ENCODE measurements at regions not wholly inside any gene's neighbourhood (a gene's known extent, or its start where the extent isn't known, plus 50 kb on each side); places are given as distances from the start of the nearest gene placed in this dataset.

DNA sequence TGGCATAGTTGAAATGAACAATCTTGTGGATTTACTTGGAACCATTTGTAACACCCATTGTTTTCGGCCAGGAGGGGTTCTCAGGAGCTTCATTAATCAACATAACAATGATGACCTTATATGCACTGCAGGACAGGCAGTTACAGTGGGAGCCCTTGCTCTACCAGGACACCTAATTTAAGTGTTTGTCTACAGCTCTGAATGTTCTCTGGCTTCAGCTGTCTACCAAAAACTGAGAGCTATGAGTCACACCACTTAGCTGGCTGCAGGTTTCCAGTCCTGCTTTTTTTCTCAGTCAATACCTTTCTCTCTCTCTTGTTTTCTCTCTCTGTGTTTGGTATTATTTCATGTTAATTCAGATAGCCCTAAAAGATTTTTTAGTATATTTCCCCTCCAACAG lies 105.4 kb upstream of the MBNL2 start:
- no peak for TF ChIP-seq TCF12 (IDR thresholded peaks at IDR 0.05; ENCODE audit: low read depth)
- TF ChIP-seq, protein P1, sequence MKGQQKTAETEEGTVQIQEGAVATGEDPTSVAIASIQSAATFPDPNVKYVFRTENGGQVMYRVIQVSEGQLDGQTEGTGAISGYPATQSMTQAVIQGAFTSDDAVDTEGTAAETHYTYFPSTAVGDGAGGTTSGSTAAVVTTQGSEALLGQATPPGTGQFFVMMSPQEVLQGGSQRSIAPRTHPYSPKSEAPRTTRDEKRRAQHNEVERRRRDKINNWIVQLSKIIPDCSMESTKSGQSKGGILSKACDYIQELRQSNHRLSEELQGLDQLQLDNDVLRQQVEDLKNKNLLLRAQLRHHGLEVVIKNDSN (IDR thresholded peaks at IDR 0.05): no peak
- TF ChIP-seq TAF1 (IDR thresholded peaks at IDR 0.05; ENCODE audit: low read depth): no peak
- no peak for TF ChIP-seq NFIC (IDR thresholded peaks at IDR 0.05)
- no peak for TF ChIP-seq EP300 (IDR thresholded peaks at IDR 0.05; ENCODE audit: borderline replicate concordance)
- TF ChIP-seq, protein P2, sequence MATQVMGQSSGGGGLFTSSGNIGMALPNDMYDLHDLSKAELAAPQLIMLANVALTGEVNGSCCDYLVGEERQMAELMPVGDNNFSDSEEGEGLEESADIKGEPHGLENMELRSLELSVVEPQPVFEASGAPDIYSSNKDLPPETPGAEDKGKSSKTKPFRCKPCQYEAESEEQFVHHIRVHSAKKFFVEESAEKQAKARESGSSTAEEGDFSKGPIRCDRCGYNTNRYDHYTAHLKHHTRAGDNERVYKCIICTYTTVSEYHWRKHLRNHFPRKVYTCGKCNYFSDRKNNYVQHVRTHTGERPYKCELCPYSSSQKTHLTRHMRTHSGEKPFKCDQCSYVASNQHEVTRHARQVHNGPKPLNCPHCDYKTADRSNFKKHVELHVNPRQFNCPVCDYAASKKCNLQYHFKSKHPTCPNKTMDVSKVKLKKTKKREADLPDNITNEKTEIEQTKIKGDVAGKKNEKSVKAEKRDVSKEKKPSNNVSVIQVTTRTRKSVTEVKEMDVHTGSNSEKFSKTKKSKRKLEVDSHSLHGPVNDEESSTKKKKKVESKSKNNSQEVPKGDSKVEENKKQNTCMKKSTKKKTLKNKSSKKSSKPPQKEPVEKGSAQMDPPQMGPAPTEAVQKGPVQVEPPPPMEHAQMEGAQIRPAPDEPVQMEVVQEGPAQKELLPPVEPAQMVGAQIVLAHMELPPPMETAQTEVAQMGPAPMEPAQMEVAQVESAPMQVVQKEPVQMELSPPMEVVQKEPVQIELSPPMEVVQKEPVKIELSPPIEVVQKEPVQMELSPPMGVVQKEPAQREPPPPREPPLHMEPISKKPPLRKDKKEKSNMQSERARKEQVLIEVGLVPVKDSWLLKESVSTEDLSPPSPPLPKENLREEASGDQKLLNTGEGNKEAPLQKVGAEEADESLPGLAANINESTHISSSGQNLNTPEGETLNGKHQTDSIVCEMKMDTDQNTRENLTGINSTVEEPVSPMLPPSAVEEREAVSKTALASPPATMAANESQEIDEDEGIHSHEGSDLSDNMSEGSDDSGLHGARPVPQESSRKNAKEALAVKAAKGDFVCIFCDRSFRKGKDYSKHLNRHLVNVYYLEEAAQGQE (IDR thresholded peaks at IDR 0.05; ENCODE audit: low read depth): no peak
- no peak for TF ChIP-seq TEAD4 (IDR thresholded peaks at IDR 0.05)
- TF ChIP-seq, protein P3, sequence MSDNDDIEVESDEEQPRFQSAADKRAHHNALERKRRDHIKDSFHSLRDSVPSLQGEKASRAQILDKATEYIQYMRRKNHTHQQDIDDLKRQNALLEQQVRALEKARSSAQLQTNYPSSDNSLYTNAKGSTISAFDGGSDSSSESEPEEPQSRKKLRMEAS (IDR thresholded peaks at IDR 0.05): no peak
- TF ChIP-seq CEBPB (IDR thresholded peaks at IDR 0.05): no peak
- TF ChIP-seq YY1 (IDR thresholded peaks at IDR 0.05; ENCODE audit: low read depth): no peak
- TF ChIP-seq ZBTB7A (IDR thresholded peaks at IDR 0.05; ENCODE audit: low read depth): no peak

DNA sequence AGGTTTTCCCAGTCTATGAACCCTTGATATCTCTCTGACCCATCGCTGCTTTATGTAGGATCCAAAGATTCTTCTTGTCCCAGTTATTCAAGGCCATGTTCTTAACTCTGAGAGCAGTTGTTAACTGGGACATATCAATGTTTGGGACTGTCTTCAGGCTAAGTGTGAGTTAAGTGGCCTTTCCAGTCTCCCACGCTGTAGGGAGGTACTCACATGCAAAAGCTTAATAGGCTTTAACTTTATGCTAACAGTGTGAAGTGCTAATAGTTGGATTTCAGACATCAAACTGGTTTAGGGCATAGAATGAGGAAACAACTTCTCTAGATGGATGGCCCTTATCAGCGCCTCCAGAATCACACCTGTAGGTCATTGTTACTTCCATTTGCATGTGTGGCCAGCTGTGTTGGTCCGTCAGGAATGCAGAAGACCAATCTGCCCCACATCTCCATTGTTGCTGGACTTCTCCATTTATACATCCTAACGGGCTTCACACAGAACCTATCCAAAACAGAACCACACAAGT lies 104.7 kb upstream of the MBNL2 start:
- TF ChIP-seq FOXM1 (IDR thresholded peaks at IDR 0.05; ENCODE audit: borderline replicate concordance, low read depth) (no peak), CEBPB (IDR thresholded peaks at IDR 0.05) (no peak), NFIC (IDR thresholded peaks at IDR 0.05) (no peak), TAF1 (IDR thresholded peaks at IDR 0.05; ENCODE audit: low read depth) (no peak), YY1 (IDR thresholded peaks at IDR 0.05; ENCODE audit: low read depth) (no peak), ZBTB7A (IDR thresholded peaks at IDR 0.05; ENCODE audit: low read depth) (no peak), RAD21 (IDR thresholded peaks at IDR 0.05; ENCODE audit: low read depth) (no peak), TEAD4 (IDR thresholded peaks at IDR 0.05) (no peak), EP300 (IDR thresholded peaks at IDR 0.05; ENCODE audit: borderline replicate concordance) (no peak), EGR1 (IDR thresholded peaks at IDR 0.05) (no peak), TCF12 (IDR thresholded peaks at IDR 0.05; ENCODE audit: low read depth) (no peak), CREB1 (IDR thresholded peaks at IDR 0.05; ENCODE audit: low read depth) (no peak)
- TF ChIP-seq, protein P3 (IDR thresholded peaks at IDR 0.05): no peak
- TF ChIP-seq, protein P2 (IDR thresholded peaks at IDR 0.05; ENCODE audit: low read depth): no peak
- TF ChIP-seq, protein P1 (IDR thresholded peaks at IDR 0.05): no peak

DNA sequence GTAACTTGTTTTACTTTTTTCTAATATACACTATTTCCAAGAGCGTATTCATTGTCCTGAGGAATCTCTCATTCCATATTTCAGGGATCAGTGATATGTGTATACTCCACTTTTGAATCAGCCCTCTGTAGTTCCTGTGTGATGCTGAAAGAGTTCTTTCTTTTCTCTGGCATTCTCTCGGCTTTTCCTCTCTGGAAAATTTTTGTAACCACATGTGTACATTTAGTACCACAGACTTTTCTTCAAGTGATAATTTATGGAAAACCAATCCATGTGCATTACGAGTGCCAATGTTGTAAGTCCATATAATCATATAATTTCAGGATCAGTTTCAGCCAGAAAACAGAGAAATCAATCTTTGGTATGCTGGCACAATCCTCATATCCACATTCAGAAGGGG lies 102.2 kb upstream of the MBNL2 start:
- TF ChIP-seq TAF1 (IDR thresholded peaks at IDR 0.05; ENCODE audit: low read depth) (no peak), RAD21 (IDR thresholded peaks at IDR 0.05; ENCODE audit: low read depth) (no peak), FOXM1 (IDR thresholded peaks at IDR 0.05; ENCODE audit: borderline replicate concordance, low read depth) (no peak), CEBPB (IDR thresholded peaks at IDR 0.05) (no peak), EGR1 (IDR thresholded peaks at IDR 0.05) (no peak), TCF12 (IDR thresholded peaks at IDR 0.05; ENCODE audit: low read depth) (no peak), TEAD4 (IDR thresholded peaks at IDR 0.05) (no peak), EP300 (IDR thresholded peaks at IDR 0.05; ENCODE audit: borderline replicate concordance) (no peak), NFIC (IDR thresholded peaks at IDR 0.05) (no peak), YY1 (IDR thresholded peaks at IDR 0.05; ENCODE audit: low read depth) (no peak), CREB1 (IDR thresholded peaks at IDR 0.05; ENCODE audit: low read depth) (no peak), ZBTB7A (IDR thresholded peaks at IDR 0.05; ENCODE audit: low read depth) (no peak)
- TF ChIP-seq, protein P1 (IDR thresholded peaks at IDR 0.05): no peak
- TF ChIP-seq, protein P3 (IDR thresholded peaks at IDR 0.05): no peak
- TF ChIP-seq, protein P2 (IDR thresholded peaks at IDR 0.05; ENCODE audit: low read depth): no peak

All from Ishikawa (cell line).